Peyer's patch (tissue), 4 donors: ENCODE measurements at regions not wholly inside any gene's neighbourhood (a gene's known extent, or its start where the extent isn't known, plus 50 kb on each side); places are given as distances from the start of the nearest gene placed in this dataset.

Experiments used
- CTCF ChIP-seq, 6 experiments: fragments of 450-650 bp in 4 of 6; fragments of 200-600 bp in 2 of 6; sonication (generic) in 1 of 6; IDR thresholded peaks; one replicate each; pipeline ENCODE4 v1.5.1; 2017 to 2019; ENCODE audit warnings: antibody characterized with exemption in 6 of 6, mild to moderate bottlenecking in 3 of 6, moderate library complexity in 1 of 6
- POLR2A ChIP-seq, 2 donors: fragments of 450-650 bp; IDR thresholded peaks; one replicate each; pipeline ENCODE4 v1.5.1; 2017; ENCODE audit warnings: antibody characterized with exemption in 2 of 2, mild to moderate bottlenecking in 2 of 2, moderate library complexity in 2 of 2

- TF ChIP-seq CTCF (IDR thresholded peaks at IDR 0.05), result no peak
- no peak for TF ChIP-seq POLR2A (IDR thresholded peaks at IDR 0.05)
These were observed 314.2 kb downstream of the FOXL1 start for GRCh38 chr16:86892509-86892908.
